A549 (cell line): ENCODE measurements at regions not wholly inside any gene's neighbourhood (a gene's known extent, or its start where the extent isn't known, plus 50 kb on each side); places are given as distances from the start of the nearest gene placed in this dataset.

ENCODE experiments used
- ATAC-seq, 2 experiments: fragments of 200-7000 bp in 1 of 2; fragments of >200 bp in 1 of 2; cut with Nextera tagmentation in 1 of 2; cut with Tn5 transposase in 1 of 2; 3 replicates each; pipeline versions ENCODE4 v1.8.0 to v1.9.1; 2018 to 2020; ENCODE audit warnings: mild to moderate bottlenecking in 1 of 2, moderate library complexity in 1 of 2
- CTCF ChIA-PET: fragments of 300-600 bp; sonication (Branson Sonifier 250); formaldehyde crosslinking; extraction: SDS; loops from one replicate; lab custom pipeline; 2021; ENCODE audit warnings: antibody characterized with exemption, inconsistent platforms; lab: Yijun Ruan, JAX
- POLR2A ChIA-PET: fragments of 350-600 bp; formaldehyde crosslinking; extraction: SDS; loops from one replicate; lab custom pipeline; 2021; ENCODE audit warnings: antibody characterized with exemption, inconsistent platforms; lab: Yijun Ruan, JAX
- DNase-seq, 2 experiments: peaks; one replicate each; pipeline versions ENCODE4 v3.0.0 to v3.0.0-alpha.2; 2011 to 2016; ENCODE audit warnings: low read depth in 1 of 2, low spot score in 1 of 2
- FAIRE-seq: peaks from 2 replicates; lab custom pipeline; 2011; peaks lifted over from hg19 to GRCh38; lab: Jason Lieb, UNC
- H3K27ac ChIP-seq, 2 experiments: fragments of >200 bp; sonication (Bioruptor Twin); formaldehyde crosslinking; 3 replicates each; pipeline ENCODE4 v1.5.1; 2016 to 2017
- H3K4me1 ChIP-seq: fragments of >200 bp; sonication (Bioruptor Twin); formaldehyde crosslinking; 3 replicates; pipeline ENCODE4 v1.6.1; 2016
- H3K4me2 ChIP-seq: fragments of >200 bp; sonication (Bioruptor Twin); formaldehyde crosslinking; 3 replicates; pipeline ENCODE4 v1.6.1; 2016
- H3K4me3 ChIP-seq: fragments of >200 bp; sonication (Bioruptor Twin); formaldehyde crosslinking; 3 replicates; pipeline ENCODE4 v1.5.1; 2016
- H3K9me3 ChIP-seq: fragments of >200 bp; sonication (Bioruptor Twin); formaldehyde crosslinking; 3 replicates; pipeline ENCODE4 v1.6.1; 2016
- BCL3 ChIP-seq: fragments of >200 bp; sonication (Bioruptor Twin); formaldehyde crosslinking; IDR thresholded peaks from 3 replicates; pipeline ENCODE4 v1.6.1; 2016
- BHLHE40 ChIP-seq: IDR thresholded peaks from 2 replicates; pipeline ENCODE4 v1.6.1; 2012; ENCODE audit warnings: low read depth, low read length, inconsistent platforms
- CBX2 ChIP-seq: fragments of 200-600 bp; sonication (generic); IDR thresholded peaks from 2 replicates; pipeline ENCODE4 v1.6.1; 2016; ENCODE audit warnings: low read depth, mild to moderate bottlenecking, borderline replicate concordance
- CHD2 ChIP-seq: fragments of 150-350 bp; IDR thresholded peaks from 2 replicates; pipeline ENCODE4 v1.6.1; 2014; ENCODE audit warnings: low read length; ENCODE audit not compliant: partially characterized antibody
- CHD4 ChIP-seq: fragments of 200-600 bp; sonication (generic); IDR thresholded peaks from 2 replicates; pipeline ENCODE4 v1.6.1; 2016; ENCODE audit warnings: antibody characterized with exemption, mild to moderate bottlenecking, borderline replicate concordance
- ELK1 ChIP-seq: fragments of 150-350 bp; IDR thresholded peaks from 2 replicates; pipeline ENCODE4 v1.6.1; 2014; ENCODE audit warnings: low read depth, mild to moderate bottlenecking, low read length
- ESRRA ChIP-seq: fragments of 150-350 bp; IDR thresholded peaks from 2 replicates; pipeline ENCODE4 v1.6.1; 2014; ENCODE audit warnings: mild to moderate bottlenecking, low read length, borderline replicate concordance
- FOSB ChIP-seq: fragments of 250-450 bp; sonication (Bioruptor Pico); IDR thresholded peaks from 2 replicates; pipeline ENCODE4 v1.5.0; 2020; ENCODE audit warnings: mild to moderate bottlenecking, moderate library complexity
- HEYL ChIP-seq: fragments of 250-450 bp; sonication (Bioruptor Pico); IDR thresholded peaks from 2 replicates; pipeline ENCODE4 v1.8.0; 2021; ENCODE audit warnings: mild to moderate bottlenecking, moderate library complexity
- HOXA7 ChIP-seq: fragments of 250-450 bp; sonication (Bioruptor Pico); IDR thresholded peaks from 2 replicates; pipeline ENCODE4 v1.5.0; 2020; ENCODE audit warnings: mild to moderate bottlenecking, moderate library complexity
- HOXB13 ChIP-seq: fragments of 250-450 bp; sonication (Bioruptor Pico); IDR thresholded peaks from 2 replicates; pipeline ENCODE4 v1.5.0; 2020; ENCODE audit warnings: low read depth, mild to moderate bottlenecking, moderate library complexity
- HOXB5 ChIP-seq: fragments of 250-450 bp; sonication (Bioruptor Pico); IDR thresholded peaks from 2 replicates; pipeline ENCODE4 v1.5.0; 2020; ENCODE audit warnings: mild to moderate bottlenecking, moderate library complexity
- KDM1A ChIP-seq: fragments of 200-600 bp; sonication (generic); IDR thresholded peaks from 2 replicates; pipeline ENCODE4 v1.6.1; 2016; ENCODE audit warnings: low read depth, mild to moderate bottlenecking
- PHF8 ChIP-seq: fragments of 200-600 bp; sonication (generic); IDR thresholded peaks from 2 replicates; pipeline ENCODE4 v1.6.1; 2016; ENCODE audit warnings: low read depth, mild to moderate bottlenecking, antibody characterized with exemption, moderate library complexity, borderline replicate concordance
- RAD21 ChIP-seq, 2 experiments: fragments of >200 bp in 1 of 2; sonication (Bioruptor Twin) in 1 of 2; formaldehyde crosslinking in 1 of 2; IDR thresholded peaks in 1 of 2; conservative IDR thresholded peaks in 1 of 2; 2 replicates in 1 of 2; 3 replicates in 1 of 2; pipeline ENCODE4 v1.6.1; 2012 to 2018; ENCODE audit warnings: inconsistent platforms in 1 of 2
- RARB ChIP-seq: fragments of 250-450 bp; sonication (Bioruptor Pico); IDR thresholded peaks from 2 replicates; pipeline ENCODE4 v1.8.0; 2021; ENCODE audit warnings: mild to moderate bottlenecking, moderate library complexity
- SMC3 ChIP-seq: fragments of >200 bp; sonication (Bioruptor Twin); formaldehyde crosslinking; IDR thresholded peaks from 3 replicates; pipeline ENCODE4 v1.6.1; 2018; ENCODE audit warnings: inconsistent platforms
- USF2 ChIP-seq: fragments of 450-650 bp; IDR thresholded peaks from 2 replicates; pipeline ENCODE4 v1.6.1; 2014; ENCODE audit warnings: antibody characterized with exemption
- ZC3H11A ChIP-seq: fragments of 450-650 bp; IDR thresholded peaks from 2 replicates; pipeline ENCODE4 v1.6.1; 2014; ENCODE audit warnings: antibody characterized with exemption, mild to moderate bottlenecking
- ZFP36 ChIP-seq: fragments of 450-650 bp; IDR thresholded peaks from 2 replicates; pipeline ENCODE4 v1.6.1; 2014; ENCODE audit warnings: borderline replicate concordance; ENCODE audit not compliant: partially characterized antibody
- WGBS: methylation state at CpG from one replicate; pipeline ENCODE4 v1.1.6; 2017; ENCODE audit errors: missing lambda C conversion rate; 5-methylcytosine and 5-hydroxymethylcytosine counted together
- TF ChIP-seq, protein P1 (sequence below): fragments of >200 bp; sonication (Bioruptor Twin); formaldehyde crosslinking; IDR thresholded peaks from 3 replicates; pipeline ENCODE4 v1.5.1; 2016
- TF ChIP-seq, protein P2 (sequence below): fragments of 250-450 bp; sonication (Bioruptor Pico); IDR thresholded peaks from 2 replicates; pipeline ENCODE4 v1.5.0; 2021; ENCODE audit warnings: mild to moderate bottlenecking, moderate library complexity, borderline replicate concordance
- TF ChIP-seq, protein P3 (sequence below): fragments of >200 bp; sonication (Bioruptor Twin); formaldehyde crosslinking; IDR thresholded peaks from 2 replicates; pipeline ENCODE4 v1.6.1; 2016

DNA sequence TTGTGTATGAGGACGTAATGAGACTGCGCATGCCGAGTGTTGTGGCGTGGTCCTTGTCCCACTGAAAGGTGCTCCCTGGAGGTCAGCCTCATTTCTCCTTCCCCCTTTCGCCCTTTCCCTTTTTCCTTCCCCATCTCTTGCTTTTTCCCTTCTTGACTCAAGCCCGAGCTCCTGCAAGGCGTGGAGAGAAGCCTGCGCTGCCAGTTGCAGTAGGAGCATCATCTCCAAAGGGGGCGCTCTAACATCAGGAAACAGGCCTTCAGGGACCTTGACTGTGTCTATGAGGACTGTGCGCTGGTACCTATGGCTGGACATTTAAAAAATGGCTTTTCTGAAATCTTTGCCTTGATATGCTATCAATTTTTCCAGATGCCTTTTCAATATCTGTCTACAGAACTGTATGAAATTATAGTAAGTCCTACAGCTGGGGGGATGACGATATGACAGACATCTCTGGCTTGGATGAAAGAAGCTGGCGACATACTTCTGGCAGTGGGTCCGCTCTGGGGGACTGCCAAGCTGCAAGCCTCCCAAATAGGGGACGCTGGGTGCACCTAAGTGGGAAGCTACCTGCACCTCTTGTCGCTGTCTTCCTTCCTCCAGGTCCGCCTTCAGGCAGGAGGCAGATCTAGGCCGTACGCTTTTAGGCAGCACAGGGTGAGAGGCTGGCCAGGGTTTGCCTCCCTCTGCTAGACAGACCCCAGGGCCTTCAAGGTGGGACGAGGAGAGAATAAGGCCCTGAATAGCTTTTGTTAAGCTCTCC lies 96.5 kb downstream of the NXPE2 start:
- WGBS: 42% methylated on average over 17 of the region's 19 CpGs
- H3K4me1 ChIP-seq: no peaks in the 10 kb centered on the region
- ChIA-PET CTCF (interaction anchor here (0.6 to 2.4 kb wide), 11 partner anchors 9 to 1503 kb away, joined by 3 to 10 read pairs (median 4); no protein-coding TSS in a partner anchor), POLR2A (no interaction called here)
- TF ChIP-seq, protein P1, sequence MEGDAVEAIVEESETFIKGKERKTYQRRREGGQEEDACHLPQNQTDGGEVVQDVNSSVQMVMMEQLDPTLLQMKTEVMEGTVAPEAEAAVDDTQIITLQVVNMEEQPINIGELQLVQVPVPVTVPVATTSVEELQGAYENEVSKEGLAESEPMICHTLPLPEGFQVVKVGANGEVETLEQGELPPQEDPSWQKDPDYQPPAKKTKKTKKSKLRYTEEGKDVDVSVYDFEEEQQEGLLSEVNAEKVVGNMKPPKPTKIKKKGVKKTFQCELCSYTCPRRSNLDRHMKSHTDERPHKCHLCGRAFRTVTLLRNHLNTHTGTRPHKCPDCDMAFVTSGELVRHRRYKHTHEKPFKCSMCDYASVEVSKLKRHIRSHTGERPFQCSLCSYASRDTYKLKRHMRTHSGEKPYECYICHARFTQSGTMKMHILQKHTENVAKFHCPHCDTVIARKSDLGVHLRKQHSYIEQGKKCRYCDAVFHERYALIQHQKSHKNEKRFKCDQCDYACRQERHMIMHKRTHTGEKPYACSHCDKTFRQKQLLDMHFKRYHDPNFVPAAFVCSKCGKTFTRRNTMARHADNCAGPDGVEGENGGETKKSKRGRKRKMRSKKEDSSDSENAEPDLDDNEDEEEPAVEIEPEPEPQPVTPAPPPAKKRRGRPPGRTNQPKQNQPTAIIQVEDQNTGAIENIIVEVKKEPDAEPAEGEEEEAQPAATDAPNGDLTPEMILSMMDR: peak; percentile 45
- TF ChIP-seq RARB (CRISPR knock-in tag) (no peak), CHD4 (no peak), BCL3 (no peak), SMC3 (0 out of 3 replicates have a peak, but pooled peaks have one; percentile 27), CHD2 (no peak), HEYL (CRISPR knock-in tag) (no peak), PHF8 (no peak), CBX2 (no peak), ESRRA (no peak), HOXA7 (CRISPR knock-in tag) (no peak), USF2 (no peak), FOSB (CRISPR knock-in tag) (no peak), HOXB13 (no peak), HOXB5 (CRISPR knock-in tag) (no peak), ZFP36 (no peak), ZC3H11A (no peak), RAD21 (conservative IDR thresholded peaks at IDR 0.05 in 1 of 2, IDR thresholded peaks at IDR 0.05 in 1 of 2) (peak; percentile 61 to 76), BHLHE40 (no peak), KDM1A (no peak), ELK1 (no peak)
- TF ChIP-seq, protein P2, sequence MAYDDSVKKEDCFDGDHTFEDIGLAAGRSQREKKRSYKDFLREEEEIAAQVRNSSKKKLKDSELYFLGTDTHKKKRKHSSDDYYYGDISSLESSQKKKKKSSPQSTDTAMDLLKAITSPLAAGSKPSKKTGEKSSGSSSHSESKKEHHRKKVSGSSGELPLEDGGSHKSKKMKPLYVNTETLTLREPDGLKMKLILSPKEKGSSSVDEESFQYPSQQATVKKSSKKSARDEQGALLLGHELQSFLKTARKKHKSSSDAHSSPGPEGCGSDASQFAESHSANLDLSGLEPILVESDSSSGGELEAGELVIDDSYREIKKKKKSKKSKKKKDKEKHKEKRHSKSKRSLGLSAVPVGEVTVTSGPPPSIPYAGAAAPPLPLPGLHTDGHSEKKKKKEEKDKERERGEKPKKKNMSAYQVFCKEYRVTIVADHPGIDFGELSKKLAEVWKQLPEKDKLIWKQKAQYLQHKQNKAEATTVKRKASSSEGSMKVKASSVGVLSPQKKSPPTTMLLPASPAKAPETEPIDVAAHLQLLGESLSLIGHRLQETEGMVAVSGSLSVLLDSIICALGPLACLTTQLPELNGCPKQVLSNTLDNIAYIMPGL (CRISPR knock-in tag): no peak
- TF ChIP-seq, protein P3, sequence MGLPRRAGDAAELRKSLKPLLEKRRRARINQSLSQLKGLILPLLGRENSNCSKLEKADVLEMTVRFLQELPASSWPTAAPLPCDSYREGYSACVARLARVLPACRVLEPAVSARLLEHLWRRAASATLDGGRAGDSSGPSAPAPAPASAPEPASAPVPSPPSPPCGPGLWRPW: no peak
- peak; percentile 7 to 55 for DNase-seq
- no peak overlapping the region for H3K4me2 ChIP-seq
- ATAC-seq: peak; percentile 56 to 91; a peak in 3 of 6 replicates
- FAIRE-seq: no peak
- H3K27ac ChIP-seq: no peak overlapping the region
- H3K4me3 ChIP-seq: no peak overlapping the region
- no peaks in the 10 kb centered on the region for H3K9me3 ChIP-seq
